Loucy (cell line): ENCODE measurements at regions not wholly inside any gene's neighbourhood (a gene's known extent, or its start where the extent isn't known, plus 50 kb on each side); places are given as distances from the start of the nearest gene placed in this dataset.

Source experiments
- H2AFZ ChIP-seq: fragments of 200-600 bp; sonication (generic); 2 replicates; pipeline ENCODE4 v1.6.0; 2016; ENCODE audit warnings: antibody characterized with exemption, mild to moderate bottlenecking, low read length, moderate library complexity
- H3F3A ChIP-seq: fragments of 200-600 bp; 2 replicates; pipeline ENCODE4 v1.6.0; 2016; ENCODE audit warnings: antibody characterized with exemption, low read depth, mild to moderate bottlenecking
- H3K27me3 ChIP-seq: fragments of 200-600 bp; sonication (generic); 2 replicates; pipeline ENCODE4 v1.6.1; 2014; ENCODE audit warnings: low read length, mild to moderate bottlenecking; ENCODE audit not compliant: insufficient read depth, poor library complexity, severe bottlenecking
- H3K36me3 ChIP-seq: fragments of 200-600 bp; sonication (generic); 2 replicates; pipeline ENCODE4 v1.6.1; 2016; ENCODE audit warnings: low read length; ENCODE audit not compliant: insufficient read depth
- H3K4me1 ChIP-seq: fragments of 200-600 bp; sonication (generic); 2 replicates; pipeline ENCODE4 v1.5.1; 2014; ENCODE audit warnings: low read length, mild to moderate bottlenecking; ENCODE audit not compliant: insufficient read depth, poor library complexity, severe bottlenecking
- H3K4me2 ChIP-seq: fragments of 200-600 bp; sonication (generic); 2 replicates; pipeline ENCODE4 v1.6.0; 2014; ENCODE audit warnings: antibody characterized with exemption, low read length, low read depth, mild to moderate bottlenecking; ENCODE audit not compliant: poor library complexity, severe bottlenecking
- H3K4me3 ChIP-seq: fragments of 200-600 bp; sonication (generic); 2 replicates; pipeline ENCODE4 v1.5.1; 2014; ENCODE audit warnings: low read length, mild to moderate bottlenecking, mixed read lengths; ENCODE audit not compliant: poor library complexity, severe bottlenecking
- H3K79me2 ChIP-seq: fragments of 200-600 bp; sonication (generic); 2 replicates; pipeline ENCODE4 v1.6.1; 2014; ENCODE audit warnings: low read length; ENCODE audit not compliant: insufficient read depth
- H3K9ac ChIP-seq: fragments of 200-600 bp; sonication (generic); 2 replicates; pipeline ENCODE4 v1.6.0; 2014; ENCODE audit warnings: mild to moderate bottlenecking, low read depth, low read length, moderate library complexity; ENCODE audit not compliant: poor library complexity, severe bottlenecking
- H3K9me2 ChIP-seq: fragments of 200-600 bp; sonication (generic); replicated peaks from 2 replicates; pipeline ENCODE4 v1.6.1; 2016; ENCODE audit warnings: low read depth, low read length, mixed read lengths
- H3K9me3 ChIP-seq: fragments of 200-600 bp; sonication (generic); 2 replicates; pipeline ENCODE4 v1.6.1; 2014; ENCODE audit warnings: mild to moderate bottlenecking, antibody characterized with exemption, low read length, low read depth; ENCODE audit not compliant: insufficient read depth
- H4K20me1 ChIP-seq: fragments of 200-600 bp; sonication (generic); 2 replicates; pipeline ENCODE4 v1.6.0; 2014; ENCODE audit warnings: antibody characterized with exemption, low read length, mild to moderate bottlenecking; ENCODE audit not compliant: insufficient read depth, poor library complexity, severe bottlenecking
- CTCF ChIP-seq: fragments of 200-600 bp; sonication (generic); conservative IDR thresholded peaks from 2 replicates; pipeline ENCODE4 v1.5.1; 2014; ENCODE audit warnings: mild to moderate bottlenecking, antibody characterized with exemption, low read length
- EZH2phosphoT487 ChIP-seq: fragments of 200-600 bp; IDR thresholded peaks from 2 replicates; pipeline ENCODE4 v1.6.1; 2018; ENCODE audit warnings: antibody characterized with exemption, mild to moderate bottlenecking, moderate library complexity, borderline replicate concordance

GRCh38 chr5:123916345-123917121 lies 404.6 kb downstream of the CSNK1G3 start:
- Histone ChIP-seq H3K9ac (no peak overlapping the region), H3K9me2 (no peaks in the 10 kb centered on the region), H4K20me1 (no peaks in the 10 kb centered on the region), H3K4me2 (no peak overlapping the region), H3K79me2 (no peaks in the 10 kb centered on the region), H3F3A (no peaks in the 10 kb centered on the region), H3K4me1 (no peaks in the 10 kb centered on the region), H3K9me3 (no peaks in the 10 kb centered on the region), H2AFZ (no peak overlapping the region), H3K27me3 (no peaks in the 10 kb centered on the region), H3K36me3 (no peaks in the 10 kb centered on the region), H3K4me3 (no peak overlapping the region)
- TF ChIP-seq EZH2phosphoT487: no peak
- no peak for TF ChIP-seq CTCF

- H3K36me3 ChIP-seq: no peaks in the 10 kb centered on the region
- H3K4me2 ChIP-seq: no peak overlapping the region
- H3K9me2 ChIP-seq: no peaks in the 10 kb centered on the region
- H3K79me2 ChIP-seq: no peaks in the 10 kb centered on the region
- no peak overlapping the region for H2AFZ ChIP-seq
- H3K27me3 ChIP-seq: no peaks in the 10 kb centered on the region
- no peak overlapping the region for H3K4me3 ChIP-seq
- H3F3A ChIP-seq: no peaks in the 10 kb centered on the region
- H3K9ac ChIP-seq: no peak overlapping the region
- H3K9me3 ChIP-seq: no peaks in the 10 kb centered on the region
- TF ChIP-seq EZH2phosphoT487 (no peak), CTCF (no peak)
- no peaks in the 10 kb centered on the region for H4K20me1 ChIP-seq
- H3K4me1 ChIP-seq: no peaks in the 10 kb centered on the region
Measured at GRCh38 chr5:123914333-123914732, 402.4 kb downstream of the CSNK1G3 start.

- no peaks in the 10 kb centered on the region for H3K36me3 ChIP-seq
- H3K9me2 ChIP-seq: no peaks in the 10 kb centered on the region
- H3K27me3 ChIP-seq: no peaks in the 10 kb centered on the region
- no peak overlapping the region for H3K4me3 ChIP-seq
- no peaks in the 10 kb centered on the region for H3K79me2 ChIP-seq
- H3F3A ChIP-seq: no peaks in the 10 kb centered on the region
- H3K9ac ChIP-seq: no peak overlapping the region
- H2AFZ ChIP-seq: no peak overlapping the region
- H4K20me1 ChIP-seq: no peaks in the 10 kb centered on the region
- H3K9me3 ChIP-seq: no peaks in the 10 kb centered on the region
- H3K4me1 ChIP-seq: no peaks in the 10 kb centered on the region
- no peak overlapping the region for H3K4me2 ChIP-seq
- no peak for TF ChIP-seq EZH2phosphoT487
- TF ChIP-seq CTCF: no peak
Measured at GRCh38 chr5:123907349-123907748, 395.4 kb downstream of the CSNK1G3 start.
